Gastroesophageal sphincter (tissue), 3 donors: ENCODE measurements at regions not wholly inside any gene's neighbourhood (a gene's known extent, or its start where the extent isn't known, plus 50 kb on each side); places are given as distances from the start of the nearest gene placed in this dataset.

ENCODE experiments used
- CTCF ChIP-seq, 4 experiments: fragments of 200-600 bp in 2 of 4; fragments of 450-650 bp in 2 of 4; sonication (generic) in 1 of 4; IDR thresholded peaks; one replicate each; pipeline ENCODE4 v1.5.1; 2017 to 2019; ENCODE audit warnings: antibody characterized with exemption in 4 of 4, mild to moderate bottlenecking in 2 of 4, moderate library complexity in 2 of 4
- EP300 ChIP-seq: sonication (generic); formaldehyde crosslinking; IDR thresholded peaks from one replicate; pipeline ENCODE4 v1.6.1; 2017; ENCODE audit warnings: antibody characterized with exemption, mild to moderate bottlenecking
- POLR2AphosphoS5 ChIP-seq: sonication (generic); formaldehyde crosslinking; IDR thresholded peaks from one replicate; pipeline ENCODE4 v1.6.1; 2017; ENCODE audit warnings: antibody characterized with exemption

GRCh38 chrX:40524423-40524822 is 56.3 kb upstream of the ATP6AP2 start:
- TF ChIP-seq CTCF (IDR thresholded peaks at IDR 0.05), result no peak
- TF ChIP-seq POLR2AphosphoS5, result no peak
- TF ChIP-seq EP300, result no peak
